HG03159 (cell line): ENCODE measurements at regions not wholly inside any gene's neighbourhood (a gene's known extent, or its start where the extent isn't known, plus 50 kb on each side); places are given as distances from the start of the nearest gene placed in this dataset.
"Not testable (repeated sequence)": the region's sequence is repeated elsewhere in the genome, so short reads cannot be mapped to it uniquely, and the experiment has no call there.

Experiments used
- ATAC-seq: cut with Tn5 transposase; IDR thresholded peaks from one replicate; pipeline ENCODE4 v1.9.1; 2021; ENCODE audit warnings: mild to moderate bottlenecking, moderate library complexity; ENCODE audit not compliant: unreplicated experiment

GRCh38 chr14:82029038-82029437 lies 495.4 kb upstream of the SEL1L start:
- peak; percentile 62 for ATAC-seq

- ATAC-seq: no peak
These were observed 501.7 kb upstream of the SEL1L start for GRCh38 chr14:82035397-82035796.

GRCh38 chr14:82038066-82038465 lies 504.4 kb upstream of the SEL1L start:
- not testable (repeated sequence) for ATAC-seq

GRCh38 chr14:82045339-82045738 lies 511.7 kb upstream of the SEL1L start:
- ATAC-seq: no peak

- peak; percentile 72 for ATAC-seq
These were observed 513.0 kb upstream of the SEL1L start for GRCh38 chr14:82046512-82047226.

- ATAC-seq: peak; percentile 58
These were observed 514.3 kb upstream of the SEL1L start for GRCh38 chr14:82047777-82048470.

- ATAC-seq: no peak
These were observed 519.1 kb upstream of the SEL1L start for GRCh38 chr14:82052778-82053177.

- peak; percentile 61 for ATAC-seq
These were observed 522.0 kb upstream of the SEL1L start for GRCh38 chr14:82055515-82056115.

- no peak for ATAC-seq
These were observed 526.6 kb upstream of the SEL1L start for GRCh38 chr14:82060219-82060618.

- no peak for ATAC-seq
These were observed 533.7 kb upstream of the SEL1L start for GRCh38 chr14:82067221-82067875.

GRCh38 chr14:82070040-82070439 lies 536.4 kb upstream of the SEL1L start:
- no peak for ATAC-seq

GRCh38 chr14:82070753-82071152 lies 537.1 kb upstream of the SEL1L start:
- ATAC-seq: no peak

- no peak for ATAC-seq
These were observed 539.9 kb upstream of the SEL1L start for GRCh38 chr14:82073547-82073946.

GRCh38 chr14:82075566-82075965 lies 541.9 kb upstream of the SEL1L start:
- no peak for ATAC-seq

GRCh38 chr14:82079553-82079952 lies 545.9 kb upstream of the SEL1L start:
- no peak for ATAC-seq

GRCh38 chr14:82080370-82080769 lies 546.7 kb upstream of the SEL1L start:
- ATAC-seq: no peak

GRCh38 chr14:82084813-82085212 lies 551.2 kb upstream of the SEL1L start:
- no peak for ATAC-seq

GRCh38 chr14:82091097-82091496 lies 557.4 kb upstream of the SEL1L start:
- no peak for ATAC-seq

GRCh38 chr14:82094829-82095345 lies 561.2 kb upstream of the SEL1L start:
- ATAC-seq: no peak

GRCh38 chr14:82104013-82104412 lies 570.4 kb upstream of the SEL1L start:
- no peak for ATAC-seq

GRCh38 chr14:82112210-82112839 lies 578.7 kb upstream of the SEL1L start:
- no peak for ATAC-seq
